Endodermal cell (in vitro differentiated cells): ENCODE measurements at regions not wholly inside any gene's neighbourhood (a gene's known extent, or its start where the extent isn't known, plus 50 kb on each side); places are given as distances from the start of the nearest gene placed in this dataset.

Source experiments
- DNase-seq: peaks from one replicate; pipeline ENCODE4 v3.0.0-alpha.2; 2017
- H3K27ac ChIP-seq: 2 replicates; pipeline ENCODE4 v1.5.1; 2013; ENCODE audit warnings: mild to moderate bottlenecking, low read depth, low read length, moderate library complexity
- H3K27me3 ChIP-seq: 2 replicates; pipeline ENCODE4 v1.6.1; 2013; ENCODE audit warnings: mild to moderate bottlenecking, low read length, moderate library complexity; ENCODE audit not compliant: insufficient read depth, control insufficient read depth, poor library complexity, severe bottlenecking
- H3K36me3 ChIP-seq: 2 replicates; pipeline ENCODE4 v1.7.0; 2013; ENCODE audit warnings: mild to moderate bottlenecking, low read length, moderate library complexity; ENCODE audit not compliant: control insufficient read depth, insufficient read depth
- H3K4me1 ChIP-seq: one replicate; pipeline ENCODE4 v1.7.0; 2013; ENCODE audit warnings: low read length; ENCODE audit not compliant: control insufficient read depth, insufficient read depth
- H3K4me3 ChIP-seq: 2 replicates; pipeline ENCODE4 v1.5.1; 2013; ENCODE audit warnings: mild to moderate bottlenecking, low read length, moderate library complexity
- H3K9ac ChIP-seq: 2 replicates; pipeline ENCODE4 v1.6.1; 2013; ENCODE audit warnings: mild to moderate bottlenecking, low read length, moderate library complexity; ENCODE audit not compliant: poor library complexity, severe bottlenecking; ENCODE audit errors: extremely low read depth
- H3K9me3 ChIP-seq: 2 replicates; pipeline ENCODE4 v1.6.1; 2013; ENCODE audit warnings: mild to moderate bottlenecking, low read length, moderate library complexity; ENCODE audit not compliant: control insufficient read depth
- H3K27ac Mint-ChIP-seq: 2 replicates; pipeline ENCODE4 v1.8.0; 2020; ENCODE audit warnings: mixed read lengths
- H3K27me3 Mint-ChIP-seq: 2 replicates; pipeline ENCODE4 v1.8.0; 2021; ENCODE audit warnings: mild to moderate bottlenecking, mixed read lengths; ENCODE audit not compliant: insufficient read depth
- H3K36me3 Mint-ChIP-seq: 2 replicates; pipeline ENCODE4 v1.8.0; 2020; ENCODE audit warnings: low read depth, mixed read lengths
- H3K4me1 Mint-ChIP-seq: 2 replicates; pipeline ENCODE4 v1.8.0; 2020; ENCODE audit warnings: mixed read lengths
- H3K4me3 Mint-ChIP-seq: 2 replicates; pipeline ENCODE4 v1.8.0; 2020; ENCODE audit warnings: mild to moderate bottlenecking, moderate library complexity, mixed read lengths
- H3K9me3 Mint-ChIP-seq: 2 replicates; pipeline ENCODE4 v1.8.0; 2020; ENCODE audit warnings: mild to moderate bottlenecking, mixed read lengths
- WGBS, 2 experiments: methylation state at CpG; one replicate each; pipeline versions ENCODE4 v1.1.5 to v1.1.7; 2013; ENCODE audit warnings: missing lambda C conversion rate in 2 of 2, mixed read lengths in 1 of 2; ENCODE audit not compliant: insufficient coverage in 1 of 2, insufficient read length in 1 of 2; 5-methylcytosine and 5-hydroxymethylcytosine counted together
- TF ChIP-seq, protein P1 (sequence below): fragments of 200-600 bp; sonication (generic); conservative IDR thresholded peaks from 2 replicates; pipeline ENCODE4 v1.5.0; 2021; ENCODE audit warnings: antibody characterized with exemption, mild to moderate bottlenecking

GRCh38 chr3:87595798-87596197 is 319.4 kb upstream of the POU1F1 start:
- Histone ChIP-seq H3K4me1 (no peaks in the 10 kb centered on the region), H3K9ac (no peak overlapping the region), H3K27me3 (no peaks in the 10 kb centered on the region), H3K27ac (no peak overlapping the region), H3K4me3 (no peak overlapping the region), H3K36me3 (no peaks in the 10 kb centered on the region), H3K9me3 (no peaks in the 10 kb centered on the region)
- Mint-ChIP-seq H3K36me3 (no peaks in the 10 kb centered on the region), H3K9me3 (peaks cover 21% of the 10 kb centered on the region), H3K27ac (no peak overlapping the region), H3K27me3 (no peaks in the 10 kb centered on the region), H3K4me1 (no peaks in the 10 kb centered on the region), H3K4me3 (no peak overlapping the region)
- no peak for DNase-seq
- WGBS, 2 experiments: 89 to 91% methylated on average over 2 to 4 of the region's 4 CpGs
- TF ChIP-seq, protein P1, sequence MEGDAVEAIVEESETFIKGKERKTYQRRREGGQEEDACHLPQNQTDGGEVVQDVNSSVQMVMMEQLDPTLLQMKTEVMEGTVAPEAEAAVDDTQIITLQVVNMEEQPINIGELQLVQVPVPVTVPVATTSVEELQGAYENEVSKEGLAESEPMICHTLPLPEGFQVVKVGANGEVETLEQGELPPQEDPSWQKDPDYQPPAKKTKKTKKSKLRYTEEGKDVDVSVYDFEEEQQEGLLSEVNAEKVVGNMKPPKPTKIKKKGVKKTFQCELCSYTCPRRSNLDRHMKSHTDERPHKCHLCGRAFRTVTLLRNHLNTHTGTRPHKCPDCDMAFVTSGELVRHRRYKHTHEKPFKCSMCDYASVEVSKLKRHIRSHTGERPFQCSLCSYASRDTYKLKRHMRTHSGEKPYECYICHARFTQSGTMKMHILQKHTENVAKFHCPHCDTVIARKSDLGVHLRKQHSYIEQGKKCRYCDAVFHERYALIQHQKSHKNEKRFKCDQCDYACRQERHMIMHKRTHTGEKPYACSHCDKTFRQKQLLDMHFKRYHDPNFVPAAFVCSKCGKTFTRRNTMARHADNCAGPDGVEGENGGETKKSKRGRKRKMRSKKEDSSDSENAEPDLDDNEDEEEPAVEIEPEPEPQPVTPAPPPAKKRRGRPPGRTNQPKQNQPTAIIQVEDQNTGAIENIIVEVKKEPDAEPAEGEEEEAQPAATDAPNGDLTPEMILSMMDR: no peak

- 75% methylated on average over 1 of the region's 1 CpG; no CpG with 5 or more reads in 1 of the 2 experiments for WGBS, 2 experiments
- Histone ChIP-seq H3K9ac (no peak overlapping the region), H3K9me3 (no peaks in the 10 kb centered on the region), H3K27me3 (no peaks in the 10 kb centered on the region), H3K27ac (no peak overlapping the region), H3K4me1 (no peaks in the 10 kb centered on the region), H3K36me3 (no peaks in the 10 kb centered on the region), H3K4me3 (no peak overlapping the region)
- H3K27me3 Mint-ChIP-seq: no peaks in the 10 kb centered on the region
- H3K27ac Mint-ChIP-seq: no peak overlapping the region
- H3K4me3 Mint-ChIP-seq: no peak overlapping the region
- no peaks in the 10 kb centered on the region for H3K36me3 Mint-ChIP-seq
- no peak for DNase-seq
- TF ChIP-seq, protein P1: no peak
- no peaks in the 10 kb centered on the region for H3K4me1 Mint-ChIP-seq
- H3K9me3 Mint-ChIP-seq: no peaks in the 10 kb centered on the region
These were observed 304.9 kb upstream of the POU1F1 start for GRCh38 chr3:87581240-87581639.

DNA sequence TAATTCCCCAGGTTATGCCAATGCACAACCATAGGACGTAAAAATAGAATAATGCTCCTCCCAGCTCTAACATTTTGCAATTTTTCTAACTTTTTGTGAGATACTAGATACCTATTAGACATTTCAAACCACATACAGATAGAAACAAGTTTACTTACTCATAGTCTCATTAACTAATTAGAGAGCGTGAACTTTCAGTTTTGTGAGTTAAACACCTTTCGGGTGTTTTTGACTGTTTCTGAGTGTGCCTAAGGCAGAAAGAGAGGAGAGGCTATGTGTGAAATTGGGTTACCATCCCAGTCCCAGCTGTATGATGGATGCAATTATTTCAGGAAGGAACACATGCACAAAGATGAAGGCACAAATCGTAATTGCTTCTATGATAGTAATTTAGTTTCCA is 300.4 kb upstream of the POU1F1 start:
- H3K36me3 Mint-ChIP-seq: no peaks in the 10 kb centered on the region
- H3K4me1 Mint-ChIP-seq: no peaks in the 10 kb centered on the region
- no peak overlapping the region for H3K27ac Mint-ChIP-seq
- Histone ChIP-seq H3K9me3 (no peaks in the 10 kb centered on the region), H3K36me3 (no peaks in the 10 kb centered on the region), H3K9ac (no peak overlapping the region), H3K4me1 (no peaks in the 10 kb centered on the region), H3K4me3 (no peak overlapping the region), H3K27ac (no peak overlapping the region), H3K27me3 (no peaks in the 10 kb centered on the region)
- TF ChIP-seq, protein P1: no peak
- DNase-seq: no peak
- 76 to 90% methylated on average over 3 to 4 of the region's 4 CpGs for WGBS, 2 experiments
- H3K4me3 Mint-ChIP-seq: no peak overlapping the region
- H3K27me3 Mint-ChIP-seq: no peaks in the 10 kb centered on the region
- no peaks in the 10 kb centered on the region for H3K9me3 Mint-ChIP-seq
